ENCODE measurements at regions not wholly inside any gene's neighbourhood (a gene's known extent, or its start where the extent isn't known, plus 50 kb on each side); places are given as distances from the start of the nearest gene placed in this dataset.

- TF ChIP-seq HDGF (IDR thresholded peaks at IDR 0.05; ENCODE audit: borderline replicate concordance) (no peak), ARNT (IDR thresholded peaks at IDR 0.05) (no peak), TARDBP (IDR thresholded peaks at IDR 0.05) (no peak), PKNOX1 (IDR thresholded peaks at IDR 0.05) (no peak)
These were observed 259.4 kb upstream of the DIAPH2 start for GRCh38 chrX:96425200-96425599.
